Pancreas (tissue), 10 donors: ENCODE measurements at regions not wholly inside any gene's neighbourhood (a gene's known extent, or its start where the extent isn't known, plus 50 kb on each side); places are given as distances from the start of the nearest gene placed in this dataset.

Experiments used
- ATAC-seq, 4 donors: fragments of 200-7000 bp; cut with Tn5 transposase; one replicate each; pipeline versions ENCODE4 v1.8.0 to v1.9.1; 2020; ENCODE audit warnings: mild to moderate bottlenecking in 4 of 4, moderate library complexity in 4 of 4
- DNase-seq, 6 donors: peaks; one replicate each; pipeline ENCODE4 v3.0.0-alpha.2; 2020
- FAIRE-seq: peaks from 2 replicates; lab custom pipeline; 2012; peaks lifted over from hg19 to GRCh38; lab: Jason Lieb, UNC
- H3K27ac ChIP-seq, 4 donors: fragments of 200-600 bp; sonication (generic); 1 replicate in 3 of 4; 2 replicates in 1 of 4; pipeline versions ENCODE4 v1.5.0 to v1.8.0; 2020
- H3K27me3 ChIP-seq, 4 donors: fragments of 200-600 bp; one replicate each; pipeline ENCODE4 v1.8.0; 2021
- H3K36me3 ChIP-seq, 3 donors: fragments of 200-600 bp; sonication (generic) in 1 of 3; one replicate each; pipeline versions ENCODE4 v1.5.0 to v1.8.0; 2020 to 2021
- H3K4me1 ChIP-seq, 3 donors: fragments of 200-600 bp; one replicate each; pipeline ENCODE4 v1.8.0; 2021
- H3K4me3 ChIP-seq, 4 donors: fragments of 200-600 bp; sonication (generic) in 2 of 4; one replicate each; pipeline versions ENCODE4 v1.5.0 to v1.8.0; 2020 to 2021
- H3K9me3 ChIP-seq, 4 donors: fragments of 200-600 bp; one replicate each; pipeline ENCODE4 v1.8.0; 2021
- CTCF ChIP-seq, 4 donors: fragments of 200-600 bp; sonication (generic) in 3 of 4; IDR thresholded peaks; one replicate each; pipeline versions ENCODE4 v1.5.0 to v1.8.0; 2021; ENCODE audit warnings: antibody characterized with exemption in 4 of 4
- WGBS, 2 donors: extraction: QIAGEN DNeasy Blood & Tissue Kit; methylation state at CpG; one replicate each; pipeline ENCODE4 v1.1.7; 2013; 5-methylcytosine and 5-hydroxymethylcytosine counted together
- intact Hi-C, 3 donors: fragments of 100-400 bp; cut with DNase I; formaldehyde crosslinking; loops; one replicate each; pipeline versions ENCODE4 v1.11.1 to v1.14.2; 2022
- donor health status: healthy with polysubstance abuse.
- donor health status: DM: no; HTN: no; CAD: no; lungs with moderate emphysema.
- donor health status: DM: no; HTN: no; CAD: no.
- donor health status: control.
- donor health status: control.
- donor health status: Bipolar disorder and iron deficiency.
- donor health status: DM: yes; HTN: yes; CAD: no.
- donor health status: DM: no; HTN: no; CAD: no.
- donor health status: DM: no; HTN: no; CAD: no.
- donor health status: DM: yes; HTN: yes; CAD: no.

GRCh38 chr5:6843821-6844220, 130.6 kb downstream of the TENT4A start:
- intact Hi-C loops, result no loop called here

GRCh38 chr5:6845856-6846255, 132.6 kb downstream of the TENT4A start:
- no peak for TF ChIP-seq CTCF (IDR thresholded peaks at IDR 0.05)
- FAIRE-seq (no peak), ATAC-seq (no peak), DNase-seq (no peak)
- Histone ChIP-seq H3K4me1 (no peaks in the 10 kb centered on the region), H3K4me3 (no peak overlapping the region), H3K27me3 (no peaks in the 10 kb centered on the region), H3K27ac (no peak overlapping the region), H3K36me3 (no peaks in the 10 kb centered on the region), H3K9me3 (no peaks in the 10 kb centered on the region)
- 88 to 92% methylated on average over 17 of the region's 17 CpGs for WGBS, 2 donors
- intact Hi-C loops, result no loop called here

More at GRCh38 chr5:6843821-6844220, 130.6 kb downstream of the TENT4A start:
- no peak overlapping the region for H3K4me3 ChIP-seq
- 72 to 79% methylated on average over 8 of the region's 8 CpGs for WGBS, 2 donors
- no peaks in the 10 kb centered on the region for H3K9me3 ChIP-seq
- TF ChIP-seq CTCF (IDR thresholded peaks at IDR 0.05), result no peak
- no peaks in the 10 kb centered on the region for H3K27me3 ChIP-seq
- no peak overlapping the region for H3K27ac ChIP-seq
- no peak for DNase-seq
- FAIRE-seq, result no peak
- H3K36me3 ChIP-seq, result no peaks in the 10 kb centered on the region
- H3K4me1 ChIP-seq, result no peaks in the 10 kb centered on the region
- ATAC-seq, result no peak

GRCh38 chr5:6847870-6848269, 134.6 kb downstream of the TENT4A start:
- Histone ChIP-seq H3K9me3 (no peaks in the 10 kb centered on the region), H3K27ac (no peak overlapping the region), H3K27me3 (no peaks in the 10 kb centered on the region), H3K4me3 (no peak overlapping the region), H3K36me3 (no peaks in the 10 kb centered on the region), H3K4me1 (no peaks in the 10 kb centered on the region)
- no peak for ATAC-seq
- no peak for DNase-seq
- no peak for TF ChIP-seq CTCF (IDR thresholded peaks at IDR 0.05)
- intact Hi-C loops, result no loop called here
- FAIRE-seq, result no peak
- 82 to 92% methylated on average over 6 of the region's 6 CpGs for WGBS, 2 donors

GRCh38 chr5:6849316-6850105, 136.3 kb downstream of the TENT4A start:
- FAIRE-seq (no peak), ATAC-seq (no peak), DNase-seq (no peak)
- TF ChIP-seq CTCF (IDR thresholded peaks at IDR 0.05), result no peak
- H3K4me1 ChIP-seq, result no peaks in the 10 kb centered on the region
- no peak overlapping the region for H3K27ac ChIP-seq
- no peak overlapping the region for H3K4me3 ChIP-seq
- no peaks in the 10 kb centered on the region for H3K9me3 ChIP-seq
- intact Hi-C loops, result no loop called here
- WGBS, 2 donors, result 60 to 67% methylated on average over 8 of the region's 8 CpGs
- no peaks in the 10 kb centered on the region for H3K36me3 ChIP-seq
- H3K27me3 ChIP-seq, result no peaks in the 10 kb centered on the region

GRCh38 chr5:6850106-6850432, 136.8 kb downstream of the TENT4A start:
- Histone ChIP-seq H3K4me1 (no peaks in the 10 kb centered on the region), H3K9me3 (no peaks in the 10 kb centered on the region), H3K27me3 (no peaks in the 10 kb centered on the region), H3K36me3 (no peaks in the 10 kb centered on the region), H3K4me3 (no peak overlapping the region), H3K27ac (no peak overlapping the region)
- ATAC-seq, result no peak
- WGBS, 2 donors, result 61 to 67% methylated on average over 6 of the region's 6 CpGs
- no peak for TF ChIP-seq CTCF (IDR thresholded peaks at IDR 0.05)
- no peak for DNase-seq
- intact Hi-C loops, result no loop called here
- FAIRE-seq, result no peak
